ENCODE measurements at regions not wholly inside any gene's neighbourhood (a gene's known extent, or its start where the extent isn't known, plus 50 kb on each side); places are given as distances from the start of the nearest gene placed in this dataset.

- TF ChIP-seq ZNF8 (CRISPR knock-in tag; IDR thresholded peaks at IDR 0.05) (no peak), ZNF565 (CRISPR knock-in tag; conservative IDR thresholded peaks at IDR 0.05; ENCODE audit: low read depth) (no peak), ISL1 (CRISPR knock-in tag; IDR thresholded peaks at IDR 0.05) (no peak), ARNTL (CRISPR knock-in tag; IDR thresholded peaks at IDR 0.05; ENCODE audit: borderline replicate concordance, low read depth) (no peak), OSR1 (CRISPR knock-in tag; IDR thresholded peaks at IDR 0.05) (no peak), PPARA (CRISPR knock-in tag; IDR thresholded peaks at IDR 0.05; ENCODE audit: borderline replicate concordance) (no peak), ZC3H10 (CRISPR knock-in tag; IDR thresholded peaks at IDR 0.05) (no peak), ZFP3 (CRISPR knock-in tag; IDR thresholded peaks at IDR 0.05) (no peak), TCF4 (CRISPR knock-in tag; IDR thresholded peaks at IDR 0.05; ENCODE audit: borderline replicate concordance) (no peak), BACH2 (CRISPR knock-in tag; IDR thresholded peaks at IDR 0.05; ENCODE audit: borderline replicate concordance) (no peak), SNAI2 (CRISPR knock-in tag; IDR thresholded peaks at IDR 0.05) (no peak)
- TF ChIP-seq, protein P1, sequence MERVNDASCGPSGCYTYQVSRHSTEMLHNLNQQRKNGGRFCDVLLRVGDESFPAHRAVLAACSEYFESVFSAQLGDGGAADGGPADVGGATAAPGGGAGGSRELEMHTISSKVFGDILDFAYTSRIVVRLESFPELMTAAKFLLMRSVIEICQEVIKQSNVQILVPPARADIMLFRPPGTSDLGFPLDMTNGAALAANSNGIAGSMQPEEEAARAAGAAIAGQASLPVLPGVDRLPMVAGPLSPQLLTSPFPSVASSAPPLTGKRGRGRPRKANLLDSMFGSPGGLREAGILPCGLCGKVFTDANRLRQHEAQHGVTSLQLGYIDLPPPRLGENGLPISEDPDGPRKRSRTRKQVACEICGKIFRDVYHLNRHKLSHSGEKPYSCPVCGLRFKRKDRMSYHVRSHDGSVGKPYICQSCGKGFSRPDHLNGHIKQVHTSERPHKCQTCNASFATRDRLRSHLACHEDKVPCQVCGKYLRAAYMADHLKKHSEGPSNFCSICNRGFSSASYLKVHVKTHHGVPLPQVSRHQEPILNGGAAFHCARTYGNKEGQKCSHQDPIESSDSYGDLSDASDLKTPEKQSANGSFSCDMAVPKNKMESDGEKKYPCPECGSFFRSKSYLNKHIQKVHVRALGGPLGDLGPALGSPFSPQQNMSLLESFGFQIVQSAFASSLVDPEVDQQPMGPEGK (CRISPR knock-in tag; IDR thresholded peaks at IDR 0.05; ENCODE audit: borderline replicate concordance) = no peak
These were observed 554.5 kb upstream of the WWC1 start for GRCh38 chr5:167736992-167737391.

Measured in SK-N-SH treated with all-trans-retinoic acid at 6 μM for 48 hours (cell line).